Keratinocyte (primary cell): ENCODE measurements at regions not wholly inside any gene's neighbourhood (a gene's known extent, or its start where the extent isn't known, plus 50 kb on each side); places are given as distances from the start of the nearest gene placed in this dataset.

Experiments used
- EZH2 ChIP-seq: IDR thresholded peaks from one replicate; pipeline ENCODE4 v1.6.1; 2012; ENCODE audit warnings: inconsistent platforms, mild to moderate bottlenecking, low read length, moderate library complexity
- TF ChIP-seq, protein P1 (sequence below), 3 experiments: IDR thresholded peaks in 1 of 3; conservative IDR thresholded peaks in 1 of 3; optimal IDR thresholded peaks in 1 of 3; 2 replicates in 2 of 3; 3 replicates in 1 of 3; pipeline versions ENCODE3 to v1.5.1; 2011; ENCODE audit warnings: low read length in 3 of 3, mild to moderate bottlenecking in 3 of 3, moderate library complexity in 2 of 3, control low read depth in 1 of 3, inconsistent platforms in 1 of 3; ENCODE audit not compliant: insufficient read depth in 2 of 3; ENCODE audit errors: extremely low read depth in 1 of 3

DNA sequence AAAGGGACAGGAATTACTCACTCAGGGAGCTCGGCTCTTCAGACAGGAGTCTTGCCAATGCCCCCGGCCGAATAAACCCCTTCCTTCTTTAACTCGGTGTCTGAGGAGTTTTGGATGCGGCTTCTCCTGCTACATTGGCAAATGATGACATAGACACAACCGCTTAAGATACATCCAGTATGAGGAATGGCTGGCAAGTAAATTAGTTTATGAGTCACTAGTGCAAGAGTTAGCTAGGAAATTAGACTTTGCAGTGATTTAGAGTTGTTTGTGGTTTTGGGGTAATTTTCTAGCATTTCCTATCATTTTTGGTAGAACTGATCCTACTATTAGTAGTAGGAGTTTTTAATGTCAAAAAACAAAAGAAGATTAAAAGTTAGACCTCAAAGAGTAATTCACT is 166.2 kb downstream of the SLITRK1 start:
- no peak for TF ChIP-seq EZH2
- TF ChIP-seq, protein P1, sequence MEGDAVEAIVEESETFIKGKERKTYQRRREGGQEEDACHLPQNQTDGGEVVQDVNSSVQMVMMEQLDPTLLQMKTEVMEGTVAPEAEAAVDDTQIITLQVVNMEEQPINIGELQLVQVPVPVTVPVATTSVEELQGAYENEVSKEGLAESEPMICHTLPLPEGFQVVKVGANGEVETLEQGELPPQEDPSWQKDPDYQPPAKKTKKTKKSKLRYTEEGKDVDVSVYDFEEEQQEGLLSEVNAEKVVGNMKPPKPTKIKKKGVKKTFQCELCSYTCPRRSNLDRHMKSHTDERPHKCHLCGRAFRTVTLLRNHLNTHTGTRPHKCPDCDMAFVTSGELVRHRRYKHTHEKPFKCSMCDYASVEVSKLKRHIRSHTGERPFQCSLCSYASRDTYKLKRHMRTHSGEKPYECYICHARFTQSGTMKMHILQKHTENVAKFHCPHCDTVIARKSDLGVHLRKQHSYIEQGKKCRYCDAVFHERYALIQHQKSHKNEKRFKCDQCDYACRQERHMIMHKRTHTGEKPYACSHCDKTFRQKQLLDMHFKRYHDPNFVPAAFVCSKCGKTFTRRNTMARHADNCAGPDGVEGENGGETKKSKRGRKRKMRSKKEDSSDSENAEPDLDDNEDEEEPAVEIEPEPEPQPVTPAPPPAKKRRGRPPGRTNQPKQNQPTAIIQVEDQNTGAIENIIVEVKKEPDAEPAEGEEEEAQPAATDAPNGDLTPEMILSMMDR (optimal IDR thresholded peaks at IDR 0.05 in 1 of 3, IDR thresholded peaks at IDR 0.05 in 1 of 3, conservative IDR thresholded peaks at IDR 0.05 in 1 of 3; ENCODE audit: extremely low read depth in 1 of 3, insufficient read depth in 2 of 3, low read length in 3 of 3) = no peak
